Vagina (tissue), 2 donors: ENCODE measurements at regions not wholly inside any gene's neighbourhood (a gene's known extent, or its start where the extent isn't known, plus 50 kb on each side); places are given as distances from the start of the nearest gene placed in this dataset.

Source experiments
- DNase-seq, 2 donors: peaks; one replicate each; pipeline ENCODE4 v3.0.0-alpha.2; 2017; ENCODE audit errors: extremely low spot score in 2 of 2
- H3K27ac ChIP-seq: fragments of 200-600 bp; sonication (generic); one replicate; pipeline ENCODE4 v1.5.1; 2019
- H3K27me3 ChIP-seq: fragments of 200-600 bp; sonication (generic); one replicate; pipeline ENCODE4 v1.5.1; 2019
- H3K36me3 ChIP-seq, 2 donors: fragments of 200-600 bp; sonication (generic); one replicate each; pipeline ENCODE4 v1.5.1; 2017 to 2019
- H3K4me1 ChIP-seq: fragments of 200-600 bp; sonication (generic); one replicate; pipeline ENCODE4 v1.5.1; 2019
- H3K4me3 ChIP-seq, 2 donors: fragments of 200-600 bp; sonication (generic); 1 replicate in 1 of 2; 2 replicates in 1 of 2; pipeline ENCODE4 v1.5.1; 2016 to 2019
- H3K9me3 ChIP-seq: fragments of 200-600 bp; sonication (generic); one replicate; pipeline ENCODE4 v1.5.1; 2019
- POLR2A ChIP-seq, 2 donors: fragments of 450-650 bp; IDR thresholded peaks; one replicate each; pipeline ENCODE4 v1.6.1; 2017; ENCODE audit warnings: antibody characterized with exemption in 2 of 2, mild to moderate bottlenecking in 2 of 2, moderate library complexity in 2 of 2
- POLR2AphosphoS5 ChIP-seq, 2 donors: sonication (generic); formaldehyde crosslinking; IDR thresholded peaks; one replicate each; pipeline ENCODE4 v1.9.0; 2017; ENCODE audit warnings: antibody characterized with exemption in 2 of 2, mild to moderate bottlenecking in 2 of 2, low read depth in 1 of 2; ENCODE audit not compliant: insufficient read depth in 1 of 2
- intact Hi-C: fragments of 100-400 bp; cut with DNase I; formaldehyde crosslinking; loops from one replicate; pipeline ENCODE4 v1.15.1; 2023
- TF ChIP-seq, protein P1 (sequence below), 3 experiments: fragments of 450-650 bp in 2 of 3; fragments of 200-600 bp in 1 of 3; sonication (generic) in 1 of 3; IDR thresholded peaks; one replicate each; pipeline ENCODE4 v1.5.1; 2017 to 2019; ENCODE audit warnings: antibody characterized with exemption in 3 of 3, mild to moderate bottlenecking in 2 of 3, moderate library complexity in 2 of 3

GRCh38 chr2:120820263-120820952 lies 84.7 kb downstream of the GLI2 start:
- intact Hi-C loops: no loop called here
- no peak for DNase-seq
- TF ChIP-seq POLR2AphosphoS5 (IDR thresholded peaks at IDR 0.05; ENCODE audit: insufficient read depth in 1 of 2, low read depth in 1 of 2): no peak
- TF ChIP-seq, protein P1, sequence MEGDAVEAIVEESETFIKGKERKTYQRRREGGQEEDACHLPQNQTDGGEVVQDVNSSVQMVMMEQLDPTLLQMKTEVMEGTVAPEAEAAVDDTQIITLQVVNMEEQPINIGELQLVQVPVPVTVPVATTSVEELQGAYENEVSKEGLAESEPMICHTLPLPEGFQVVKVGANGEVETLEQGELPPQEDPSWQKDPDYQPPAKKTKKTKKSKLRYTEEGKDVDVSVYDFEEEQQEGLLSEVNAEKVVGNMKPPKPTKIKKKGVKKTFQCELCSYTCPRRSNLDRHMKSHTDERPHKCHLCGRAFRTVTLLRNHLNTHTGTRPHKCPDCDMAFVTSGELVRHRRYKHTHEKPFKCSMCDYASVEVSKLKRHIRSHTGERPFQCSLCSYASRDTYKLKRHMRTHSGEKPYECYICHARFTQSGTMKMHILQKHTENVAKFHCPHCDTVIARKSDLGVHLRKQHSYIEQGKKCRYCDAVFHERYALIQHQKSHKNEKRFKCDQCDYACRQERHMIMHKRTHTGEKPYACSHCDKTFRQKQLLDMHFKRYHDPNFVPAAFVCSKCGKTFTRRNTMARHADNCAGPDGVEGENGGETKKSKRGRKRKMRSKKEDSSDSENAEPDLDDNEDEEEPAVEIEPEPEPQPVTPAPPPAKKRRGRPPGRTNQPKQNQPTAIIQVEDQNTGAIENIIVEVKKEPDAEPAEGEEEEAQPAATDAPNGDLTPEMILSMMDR (IDR thresholded peaks at IDR 0.05): no peak
- TF ChIP-seq POLR2A (IDR thresholded peaks at IDR 0.05): no peak
- Histone ChIP-seq H3K27me3 (no peaks in the 10 kb centered on the region), H3K9me3 (no peaks in the 10 kb centered on the region), H3K27ac (no peak overlapping the region), H3K4me3 (peak overlapping the region; percentile 4 to 13), H3K36me3 (no peaks in the 10 kb centered on the region), H3K4me1 (peaks cover 16% of the 10 kb centered on the region)

- no peak for DNase-seq
- H3K4me1 ChIP-seq: peaks cover 21% of the 10 kb centered on the region
- TF ChIP-seq POLR2AphosphoS5 (IDR thresholded peaks at IDR 0.05; ENCODE audit: insufficient read depth in 1 of 2, low read depth in 1 of 2) (no peak), POLR2A (IDR thresholded peaks at IDR 0.05) (no peak)
- TF ChIP-seq, protein P1 (IDR thresholded peaks at IDR 0.05): no peak
- intact Hi-C loops: no loop called here
- H3K9me3 ChIP-seq: no peaks in the 10 kb centered on the region
- H3K27ac ChIP-seq: no peak overlapping the region
- peak overlapping the region in 1 of 2 donors; percentile 13 for H3K4me3 ChIP-seq
- H3K36me3 ChIP-seq: no peaks in the 10 kb centered on the region
- no peaks in the 10 kb centered on the region for H3K27me3 ChIP-seq
Observed at GRCh38 chr2:120820953-120821279, 85.2 kb downstream of the GLI2 start.

- no peaks in the 10 kb centered on the region for H3K27me3 ChIP-seq
- H3K4me1 ChIP-seq: peaks cover 28% of the 10 kb centered on the region
- no peak overlapping the region for H3K4me3 ChIP-seq
- DNase-seq: no peak
- no peaks in the 10 kb centered on the region for H3K36me3 ChIP-seq
- intact Hi-C loops: no loop called here
- H3K9me3 ChIP-seq: no peaks in the 10 kb centered on the region
- no peak overlapping the region for H3K27ac ChIP-seq
- TF ChIP-seq, protein P1 (IDR thresholded peaks at IDR 0.05): no peak
- TF ChIP-seq POLR2A (IDR thresholded peaks at IDR 0.05): no peak
- no peak for TF ChIP-seq POLR2AphosphoS5 (IDR thresholded peaks at IDR 0.05; ENCODE audit: insufficient read depth in 1 of 2, low read depth in 1 of 2)
Observed at GRCh38 chr2:120821446-120822160, 85.9 kb downstream of the GLI2 start.

- intact Hi-C loops: no loop called here
- Histone ChIP-seq H3K4me3 (no peak overlapping the region), H3K27ac (no peak overlapping the region), H3K4me1 (peaks cover 27% of the 10 kb centered on the region), H3K27me3 (no peaks in the 10 kb centered on the region), H3K9me3 (no peaks in the 10 kb centered on the region), H3K36me3 (no peaks in the 10 kb centered on the region)
- no peak for DNase-seq
- TF ChIP-seq, protein P1 (IDR thresholded peaks at IDR 0.05): no peak
- TF ChIP-seq POLR2AphosphoS5 (IDR thresholded peaks at IDR 0.05; ENCODE audit: insufficient read depth in 1 of 2, low read depth in 1 of 2): no peak
- TF ChIP-seq POLR2A (IDR thresholded peaks at IDR 0.05): no peak
Observed at GRCh38 chr2:120822933-120823332, 87.3 kb downstream of the GLI2 start.

DNA sequence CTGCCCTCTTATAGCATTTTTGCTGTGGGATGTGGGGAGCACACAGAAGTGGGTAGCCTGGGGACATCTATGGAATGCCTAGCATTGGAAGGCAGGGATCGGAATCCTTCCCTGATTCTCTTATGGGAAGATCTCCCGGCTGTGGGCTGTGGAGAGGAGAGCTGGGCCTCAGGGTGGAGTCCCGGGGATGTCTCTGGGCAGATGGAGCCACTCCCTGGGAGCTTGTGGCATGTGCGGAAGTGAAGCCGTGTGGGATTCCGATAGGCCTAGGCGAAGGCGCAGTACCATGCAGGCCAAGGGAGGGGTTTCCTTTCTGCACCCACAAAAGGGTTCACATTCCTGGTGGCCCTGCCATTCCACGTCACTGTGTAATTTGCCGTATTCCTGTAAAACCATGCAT lies 87.9 kb downstream of the GLI2 start:
- Histone ChIP-seq H3K27me3 (no peaks in the 10 kb centered on the region), H3K27ac (no peak overlapping the region), H3K36me3 (no peaks in the 10 kb centered on the region), H3K4me3 (no peak overlapping the region), H3K4me1 (peaks cover 20% of the 10 kb centered on the region), H3K9me3 (no peaks in the 10 kb centered on the region)
- TF ChIP-seq POLR2A (IDR thresholded peaks at IDR 0.05): no peak
- intact Hi-C loops: no loop called here
- no peak for DNase-seq
